ENCODE measurements at regions not wholly inside any gene's neighbourhood (a gene's known extent, or its start where the extent isn't known, plus 50 kb on each side); places are given as distances from the start of the nearest gene placed in this dataset.

DNA sequence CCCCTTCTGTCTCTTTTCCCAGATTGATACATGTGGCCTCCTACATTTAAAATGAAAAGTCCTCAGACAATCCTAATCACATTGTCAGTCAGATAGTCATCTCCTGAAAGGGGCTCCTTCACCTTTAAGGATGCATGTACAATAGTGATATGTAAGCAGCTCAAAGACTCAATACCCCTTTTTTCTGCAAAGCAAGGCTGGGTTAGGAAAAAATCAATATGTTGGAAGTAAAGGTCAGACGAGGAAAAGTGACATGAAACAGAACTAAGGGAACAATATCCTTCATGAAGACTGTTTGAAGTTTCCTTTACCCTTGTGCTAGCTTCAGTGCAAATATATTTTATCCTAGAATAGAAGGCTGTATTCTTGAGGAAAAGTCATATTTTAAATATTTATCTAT lies 539.3 kb downstream of the NR2F2 start:
- TF ChIP-seq, protein P1, sequence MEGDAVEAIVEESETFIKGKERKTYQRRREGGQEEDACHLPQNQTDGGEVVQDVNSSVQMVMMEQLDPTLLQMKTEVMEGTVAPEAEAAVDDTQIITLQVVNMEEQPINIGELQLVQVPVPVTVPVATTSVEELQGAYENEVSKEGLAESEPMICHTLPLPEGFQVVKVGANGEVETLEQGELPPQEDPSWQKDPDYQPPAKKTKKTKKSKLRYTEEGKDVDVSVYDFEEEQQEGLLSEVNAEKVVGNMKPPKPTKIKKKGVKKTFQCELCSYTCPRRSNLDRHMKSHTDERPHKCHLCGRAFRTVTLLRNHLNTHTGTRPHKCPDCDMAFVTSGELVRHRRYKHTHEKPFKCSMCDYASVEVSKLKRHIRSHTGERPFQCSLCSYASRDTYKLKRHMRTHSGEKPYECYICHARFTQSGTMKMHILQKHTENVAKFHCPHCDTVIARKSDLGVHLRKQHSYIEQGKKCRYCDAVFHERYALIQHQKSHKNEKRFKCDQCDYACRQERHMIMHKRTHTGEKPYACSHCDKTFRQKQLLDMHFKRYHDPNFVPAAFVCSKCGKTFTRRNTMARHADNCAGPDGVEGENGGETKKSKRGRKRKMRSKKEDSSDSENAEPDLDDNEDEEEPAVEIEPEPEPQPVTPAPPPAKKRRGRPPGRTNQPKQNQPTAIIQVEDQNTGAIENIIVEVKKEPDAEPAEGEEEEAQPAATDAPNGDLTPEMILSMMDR (conservative IDR thresholded peaks at IDR 0.05; ENCODE audit: low read depth, low read length), result no peak
- TF ChIP-seq RFX5 (IDR thresholded peaks at IDR 0.05; ENCODE audit: low read depth, low read length) (no peak), RAD21 (IDR thresholded peaks at IDR 0.05; ENCODE audit: low read length) (no peak)
- TF ChIP-seq, protein P2, sequence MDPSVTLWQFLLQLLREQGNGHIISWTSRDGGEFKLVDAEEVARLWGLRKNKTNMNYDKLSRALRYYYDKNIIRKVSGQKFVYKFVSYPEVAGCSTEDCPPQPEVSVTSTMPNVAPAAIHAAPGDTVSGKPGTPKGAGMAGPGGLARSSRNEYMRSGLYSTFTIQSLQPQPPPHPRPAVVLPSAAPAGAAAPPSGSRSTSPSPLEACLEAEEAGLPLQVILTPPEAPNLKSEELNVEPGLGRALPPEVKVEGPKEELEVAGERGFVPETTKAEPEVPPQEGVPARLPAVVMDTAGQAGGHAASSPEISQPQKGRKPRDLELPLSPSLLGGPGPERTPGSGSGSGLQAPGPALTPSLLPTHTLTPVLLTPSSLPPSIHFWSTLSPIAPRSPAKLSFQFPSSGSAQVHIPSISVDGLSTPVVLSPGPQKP (IDR thresholded peaks at IDR 0.05; ENCODE audit: borderline replicate concordance, low read depth, low read length), result no peak

All from IMR-90 (cell line).